ENCODE measurements at regions not wholly inside any gene's neighbourhood (a gene's known extent, or its start where the extent isn't known, plus 50 kb on each side); places are given as distances from the start of the nearest gene placed in this dataset.

- DNase-seq (ENCODE audit: low read depth), result no peak
- no peak for TF ChIP-seq CTCF (IDR thresholded peaks at IDR 0.05; ENCODE audit: low read depth, low read length)
- H3K4me3 ChIP-seq (ENCODE audit: low read depth, low read length), result no peak overlapping the region
Observed at GRCh38 chr9:103514767-103515166, 519.6 kb downstream of the CYLC2 start.

GRCh38 chr9:103522409-103522808, 527.3 kb downstream of the CYLC2 start:
- TF ChIP-seq MYC (IDR thresholded peaks at IDR 0.05; ENCODE audit: low read depth, low read length), result no peak
- TF ChIP-seq POLR2A (IDR thresholded peaks at IDR 0.05; ENCODE audit: extremely low read depth, insufficient read length), result no peak
- TF ChIP-seq CTCF (IDR thresholded peaks at IDR 0.05; ENCODE audit: low read depth, low read length), result no peak
- TF ChIP-seq MAX (IDR thresholded peaks at IDR 0.05; ENCODE audit: low read depth, low read length), result no peak
- no peak overlapping the region for H3K4me3 ChIP-seq (ENCODE audit: low read depth, low read length)
- DNase-seq (ENCODE audit: low read depth), result no peak

- no peak overlapping the region for H3K4me3 ChIP-seq (ENCODE audit: low read depth, low read length)
- DNase-seq (ENCODE audit: low read depth), result peak; percentile 46
- TF ChIP-seq MYC (IDR thresholded peaks at IDR 0.05; ENCODE audit: low read depth, low read length) (no peak), MAX (IDR thresholded peaks at IDR 0.05; ENCODE audit: low read depth, low read length) (no peak), CTCF (IDR thresholded peaks at IDR 0.05; ENCODE audit: low read depth, low read length) (no peak), POLR2A (IDR thresholded peaks at IDR 0.05; ENCODE audit: extremely low read depth, insufficient read length) (no peak)
Observed at GRCh38 chr9:103530934-103531333, 535.8 kb downstream of the CYLC2 start.

GRCh38 chr9:103533318-103533717, 538.2 kb downstream of the CYLC2 start:
- peak; percentile 5 for DNase-seq (ENCODE audit: low read depth)
- no peak overlapping the region for H3K4me3 ChIP-seq (ENCODE audit: low read depth, low read length)
- no peak for TF ChIP-seq MYC (IDR thresholded peaks at IDR 0.05; ENCODE audit: low read depth, low read length)
- TF ChIP-seq CTCF (IDR thresholded peaks at IDR 0.05; ENCODE audit: low read depth, low read length), result no peak
- TF ChIP-seq MAX (IDR thresholded peaks at IDR 0.05; ENCODE audit: low read depth, low read length), result no peak
- no peak for TF ChIP-seq POLR2A (IDR thresholded peaks at IDR 0.05; ENCODE audit: extremely low read depth, insufficient read length)

GRCh38 chr9:103537426-103537825, 542.3 kb downstream of the CYLC2 start:
- H3K4me3 ChIP-seq (ENCODE audit: low read depth, low read length), result no peak overlapping the region
- TF ChIP-seq MAX (IDR thresholded peaks at IDR 0.05; ENCODE audit: low read depth, low read length) (no peak), MYC (IDR thresholded peaks at IDR 0.05; ENCODE audit: low read depth, low read length) (no peak), POLR2A (IDR thresholded peaks at IDR 0.05; ENCODE audit: extremely low read depth, insufficient read length) (no peak), CTCF (IDR thresholded peaks at IDR 0.05; ENCODE audit: low read depth, low read length) (no peak)
- DNase-seq (ENCODE audit: low read depth), result no peak

- DNase-seq (ENCODE audit: low read depth), result no peak
- TF ChIP-seq CTCF (IDR thresholded peaks at IDR 0.05; ENCODE audit: low read depth, low read length) (no peak), MAX (IDR thresholded peaks at IDR 0.05; ENCODE audit: low read depth, low read length) (no peak), POLR2A (IDR thresholded peaks at IDR 0.05; ENCODE audit: extremely low read depth, insufficient read length) (no peak), MYC (IDR thresholded peaks at IDR 0.05; ENCODE audit: low read depth, low read length) (no peak)
- H3K4me3 ChIP-seq (ENCODE audit: low read depth, low read length), result no peak overlapping the region
Observed at GRCh38 chr9:103545260-103545659, 548.8 kb upstream of the SMC2 start.

All from NB4 (cell line).